Upper lobe of left lung (tissue), 6 donors: ENCODE measurements at regions not wholly inside any gene's neighbourhood (a gene's known extent, or its start where the extent isn't known, plus 50 kb on each side); places are given as distances from the start of the nearest gene placed in this dataset.

ENCODE experiments used
- ATAC-seq, 2 donors: fragments of 200-7000 bp; cut with Tn5 transposase; one replicate each; pipeline ENCODE4 v1.9.1; 2022; ENCODE audit warnings: mild to moderate bottlenecking in 2 of 2, moderate library complexity in 2 of 2; ENCODE audit not compliant: low FRiP score in 2 of 2
- DNase-seq, 2 donors: peaks; one replicate each; pipeline ENCODE4 v3.0.0-alpha.2; 2019 to 2020
- H3K27ac ChIP-seq, 4 donors: fragments of 200-600 bp; sonication (generic); one replicate each; pipeline ENCODE4 v1.5.1; 2016 to 2019
- H3K27me3 ChIP-seq, 4 donors: fragments of 200-600 bp; sonication (generic); one replicate each; pipeline ENCODE4 v1.5.1; 2017 to 2019
- H3K36me3 ChIP-seq, 4 donors: fragments of 200-600 bp; sonication (generic); one replicate each; pipeline ENCODE4 v1.5.1; 2016 to 2019
- H3K4me1 ChIP-seq, 4 donors: fragments of 200-600 bp; sonication (generic); one replicate each; pipeline ENCODE4 v1.5.1; 2018 to 2019
- H3K4me3 ChIP-seq, 4 donors: fragments of 200-600 bp; sonication (generic); one replicate each; pipeline ENCODE4 v1.5.1; 2017 to 2019; ENCODE audit warnings: mild to moderate bottlenecking in 2 of 4, moderate library complexity in 1 of 4
- H3K9me3 ChIP-seq, 4 donors: fragments of 200-600 bp; sonication (generic); one replicate each; pipeline ENCODE4 v1.5.1; 2018 to 2019
- EP300 ChIP-seq, 4 donors: sonication (generic); formaldehyde crosslinking; IDR thresholded peaks; one replicate each; pipeline ENCODE4 v1.5.1; 2017; ENCODE audit warnings: antibody characterized with exemption in 4 of 4, control low read depth in 2 of 4
- POLR2A ChIP-seq, 4 donors: fragments of 450-650 bp; IDR thresholded peaks; one replicate each; pipeline ENCODE4 v1.5.1; 2016 to 2017; ENCODE audit warnings: antibody characterized with exemption in 4 of 4, mild to moderate bottlenecking in 2 of 4
- POLR2AphosphoS5 ChIP-seq, 2 donors: sonication (generic); formaldehyde crosslinking; IDR thresholded peaks; one replicate each; pipeline ENCODE4 v1.5.1; 2017; ENCODE audit warnings: antibody characterized with exemption in 2 of 2
- WGBS, 2 donors: methylation state at CpG; one replicate each; pipeline ENCODE4 v1.1.5; 2017 to 2018; 5-methylcytosine and 5-hydroxymethylcytosine counted together
- TF ChIP-seq, protein P1 (sequence below), 6 experiments: fragments of 450-650 bp in 4 of 6; fragments of 200-600 bp in 2 of 6; sonication (generic) in 2 of 6; IDR thresholded peaks; one replicate each; pipeline ENCODE4 v1.5.1; 2016 to 2019; ENCODE audit warnings: antibody characterized with exemption in 6 of 6
- donor health status: DM: no; HTN: no; CAD: no; lungs with moderate emphysema.
- donor health status: DM: no; HTN: yes; CAD: no; lungs with severe emphysema.

DNA sequence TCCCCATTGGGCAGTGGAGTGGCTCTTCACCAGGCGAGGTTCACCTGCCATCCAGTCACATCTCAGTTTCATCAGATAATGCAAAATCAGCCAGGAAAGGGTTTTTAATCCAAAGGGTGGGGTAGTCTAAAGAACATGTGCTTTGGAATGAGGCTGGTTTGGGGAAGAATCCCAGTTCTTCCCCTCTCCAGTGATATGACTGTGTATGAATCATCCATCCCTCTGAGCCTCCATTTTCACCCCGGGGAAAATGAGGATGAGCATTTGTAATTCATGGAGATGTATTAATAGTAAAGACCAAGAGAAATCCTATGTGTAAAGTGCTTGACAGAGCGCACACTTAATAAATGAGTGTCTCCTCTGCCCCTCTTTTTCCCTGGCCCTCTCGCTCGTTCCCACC, 215.1 kb upstream of the FGGY start:
- Histone ChIP-seq H3K9me3 (no peaks in the 10 kb centered on the region), H3K27ac (no peak overlapping the region), H3K4me3 (no peak overlapping the region), H3K36me3 (no peaks in the 10 kb centered on the region), H3K27me3 (no peaks in the 10 kb centered on the region), H3K4me1 (peaks cover 9 to 25% (median 16%) of the 10 kb centered on the region in 4 donors)
- TF ChIP-seq POLR2A (IDR thresholded peaks at IDR 0.05) (no peak), EP300 (IDR thresholded peaks at IDR 0.05) (no peak), POLR2AphosphoS5 (IDR thresholded peaks at IDR 0.05) (no peak)
- TF ChIP-seq, protein P1, sequence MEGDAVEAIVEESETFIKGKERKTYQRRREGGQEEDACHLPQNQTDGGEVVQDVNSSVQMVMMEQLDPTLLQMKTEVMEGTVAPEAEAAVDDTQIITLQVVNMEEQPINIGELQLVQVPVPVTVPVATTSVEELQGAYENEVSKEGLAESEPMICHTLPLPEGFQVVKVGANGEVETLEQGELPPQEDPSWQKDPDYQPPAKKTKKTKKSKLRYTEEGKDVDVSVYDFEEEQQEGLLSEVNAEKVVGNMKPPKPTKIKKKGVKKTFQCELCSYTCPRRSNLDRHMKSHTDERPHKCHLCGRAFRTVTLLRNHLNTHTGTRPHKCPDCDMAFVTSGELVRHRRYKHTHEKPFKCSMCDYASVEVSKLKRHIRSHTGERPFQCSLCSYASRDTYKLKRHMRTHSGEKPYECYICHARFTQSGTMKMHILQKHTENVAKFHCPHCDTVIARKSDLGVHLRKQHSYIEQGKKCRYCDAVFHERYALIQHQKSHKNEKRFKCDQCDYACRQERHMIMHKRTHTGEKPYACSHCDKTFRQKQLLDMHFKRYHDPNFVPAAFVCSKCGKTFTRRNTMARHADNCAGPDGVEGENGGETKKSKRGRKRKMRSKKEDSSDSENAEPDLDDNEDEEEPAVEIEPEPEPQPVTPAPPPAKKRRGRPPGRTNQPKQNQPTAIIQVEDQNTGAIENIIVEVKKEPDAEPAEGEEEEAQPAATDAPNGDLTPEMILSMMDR (IDR thresholded peaks at IDR 0.05) = no peak
- WGBS, 2 donors = 86 to 89% methylated on average over 5 of the region's 5 CpGs
- ATAC-seq (no peak), DNase-seq (no peak)

DNA sequence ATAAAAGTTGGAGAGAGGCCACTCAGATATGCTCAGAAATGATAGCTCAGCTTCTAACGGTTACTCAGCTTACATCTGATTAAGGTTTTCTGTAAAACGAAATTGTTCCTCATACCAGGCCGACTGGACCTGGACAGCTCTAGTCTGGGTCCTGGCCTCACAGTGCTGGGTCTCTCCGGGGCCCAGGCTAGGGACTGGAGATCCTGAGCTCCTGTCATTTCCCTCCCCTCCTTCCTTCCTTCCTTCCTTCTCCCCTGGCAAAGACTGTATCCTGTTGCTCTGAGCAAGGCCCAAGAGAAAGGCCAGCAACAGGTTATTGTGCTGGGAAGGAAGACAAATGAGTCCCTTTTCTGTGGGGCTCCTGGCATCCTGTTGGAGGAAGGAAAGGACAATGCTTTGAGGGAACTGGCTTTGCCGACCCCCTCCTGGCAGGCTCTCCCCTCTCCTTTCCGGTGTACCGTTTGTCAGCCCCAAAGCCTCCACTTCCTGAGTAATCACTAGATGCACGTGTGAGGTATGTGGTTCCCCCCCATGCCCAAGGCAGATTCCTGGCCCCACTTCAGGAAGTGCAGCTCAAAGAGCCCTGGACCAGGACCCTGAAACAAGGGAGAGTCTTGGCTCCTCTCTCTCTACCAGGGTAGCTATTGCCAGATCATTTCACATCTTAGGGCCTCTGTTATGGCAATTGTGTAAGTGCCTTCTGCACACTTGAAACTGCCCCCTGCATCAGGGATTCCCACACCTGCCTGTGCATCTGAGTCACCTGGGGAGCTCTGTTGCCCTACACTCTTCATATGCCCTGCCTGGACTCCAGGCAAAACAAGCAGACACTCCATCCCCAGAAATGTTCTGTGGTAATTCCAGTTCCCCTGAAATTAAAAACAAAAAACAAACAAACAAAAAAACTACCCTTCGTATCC, 212.7 kb upstream of the FGGY start:
- H3K27me3 ChIP-seq = no peaks in the 10 kb centered on the region
- H3K4me3 ChIP-seq = no peak overlapping the region
- TF ChIP-seq EP300 (IDR thresholded peaks at IDR 0.05) = no peak
- TF ChIP-seq, protein P1 (IDR thresholded peaks at IDR 0.05) = no peak
- TF ChIP-seq POLR2A (IDR thresholded peaks at IDR 0.05) = no peak
- peak; percentile 9 to 62 for TF ChIP-seq POLR2AphosphoS5 (IDR thresholded peaks at IDR 0.05)
- H3K9me3 ChIP-seq = peaks cover 0 to 7% (median 0%) of the 10 kb centered on the region in 4 donors
- H3K4me1 ChIP-seq = peaks cover 3 to 16% (median 9%) of the 10 kb centered on the region in 4 donors
- ATAC-seq (peak; percentile 28 to 57), DNase-seq (no peak)
- WGBS, 2 donors = 27 to 35% methylated on average over 8 to 9 of the region's 9 CpGs
- peak overlapping the region; percentile 17 to 82 (median 44) for H3K27ac ChIP-seq
- no peaks in the 10 kb centered on the region for H3K36me3 ChIP-seq

DNA sequence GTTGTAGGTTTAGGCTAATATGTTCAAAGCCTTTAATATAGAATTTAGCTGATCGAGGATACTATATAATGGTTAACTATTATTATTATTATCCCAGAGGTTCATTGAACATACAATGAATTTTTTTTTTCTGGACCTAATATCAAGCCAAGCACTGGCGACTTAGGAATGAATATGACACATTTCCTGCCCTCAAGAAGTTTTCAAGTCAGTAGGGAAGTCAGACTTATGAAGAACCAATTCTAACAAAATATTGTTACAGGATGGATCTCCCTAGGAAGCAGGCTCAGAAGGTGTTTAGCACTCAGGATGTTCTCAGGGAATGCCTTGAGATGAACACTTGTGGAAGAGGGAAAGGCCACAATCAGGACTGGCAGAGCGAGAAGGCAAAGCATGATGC, 211.8 kb upstream of the FGGY start:
- Histone ChIP-seq H3K4me3 (no peak overlapping the region), H3K9me3 (peaks cover 0 to 12% (median 0%) of the 10 kb centered on the region in 4 donors), H3K4me1 (peaks cover 0 to 16% (median 9%) of the 10 kb centered on the region in 4 donors), H3K36me3 (no peaks in the 10 kb centered on the region), H3K27me3 (no peaks in the 10 kb centered on the region), H3K27ac (peak overlapping the region in 1 of 4 donors; percentile 82)
- DNase-seq = no peak
- ATAC-seq = no peak
- WGBS, 2 donors = 87 to 93% methylated on average over 3 of the region's 3 CpGs
- TF ChIP-seq EP300 (IDR thresholded peaks at IDR 0.05) (no peak), POLR2AphosphoS5 (IDR thresholded peaks at IDR 0.05) (no peak), POLR2A (IDR thresholded peaks at IDR 0.05) (no peak)
- TF ChIP-seq, protein P1 (IDR thresholded peaks at IDR 0.05) = no peak

DNA sequence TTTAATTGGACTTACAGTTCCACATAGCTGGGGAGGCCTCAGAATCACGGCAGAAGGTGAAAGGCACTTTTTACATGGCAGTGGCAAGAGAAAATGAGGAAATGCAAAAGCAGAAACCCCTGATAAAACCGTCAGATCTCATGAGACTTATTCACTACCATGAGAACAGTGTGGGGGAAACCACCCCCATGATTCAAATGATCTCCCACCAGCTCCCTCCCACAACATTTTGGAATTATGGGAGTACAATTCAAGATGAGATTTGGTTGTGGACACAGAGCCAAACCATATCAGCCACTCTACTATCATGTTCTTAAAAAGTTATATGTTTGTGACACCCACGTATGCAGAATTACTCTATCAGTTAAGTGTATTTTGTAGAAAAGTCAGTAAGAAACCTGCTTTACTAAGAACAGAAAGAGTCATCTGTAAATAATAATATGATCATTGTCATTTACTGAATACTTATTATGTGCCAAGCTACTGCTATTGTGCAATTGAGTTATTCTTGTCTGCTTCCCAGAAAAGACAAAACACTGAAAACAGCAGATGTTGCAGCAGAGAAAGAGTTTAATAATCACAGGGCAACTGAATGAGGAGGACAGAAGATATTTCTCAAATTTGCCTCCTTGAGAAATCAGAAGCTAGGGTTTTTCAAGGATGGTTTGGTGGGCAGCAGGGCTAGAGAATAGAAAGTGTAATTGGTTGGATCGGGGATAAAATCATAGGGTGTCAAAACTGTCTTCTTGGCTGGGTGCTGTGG, 207.7 kb upstream of the FGGY start:
- Histone ChIP-seq H3K36me3 (no peaks in the 10 kb centered on the region), H3K27ac (no peak overlapping the region), H3K4me1 (peaks cover 0 to 6% (median 5%) of the 10 kb centered on the region in 4 donors), H3K4me3 (no peak overlapping the region), H3K9me3 (peaks cover 0 to 12% (median 0%) of the 10 kb centered on the region in 4 donors), H3K27me3 (no peaks in the 10 kb centered on the region)
- no peak for TF ChIP-seq EP300 (IDR thresholded peaks at IDR 0.05)
- TF ChIP-seq POLR2A (IDR thresholded peaks at IDR 0.05) = no peak
- TF ChIP-seq, protein P1 (IDR thresholded peaks at IDR 0.05) = no peak
- TF ChIP-seq POLR2AphosphoS5 (IDR thresholded peaks at IDR 0.05) = no peak
- DNase-seq (no peak), ATAC-seq (no peak)
- WGBS, 2 donors = 90 to 92% methylated on average over 4 of the region's 4 CpGs
